ENCODE measurements at regions not wholly inside any gene's neighbourhood (a gene's known extent, or its start where the extent isn't known, plus 50 kb on each side); places are given as distances from the start of the nearest gene placed in this dataset.
A peak's percentile ranks its signal among the peaks of the same experiment; 100 is the strongest.
"Not testable (repeated sequence)": the region's sequence is repeated elsewhere in the genome, so short reads cannot be mapped to it uniquely, and the experiment has no call there.

GRCh38 chr10:65614956-65615565 lies 1310.8 kb upstream of the LRRTM3 start:
- DNase-seq, result no peak

GRCh38 chr10:65618126-65618525 lies 1307.7 kb upstream of the LRRTM3 start:
- no peak for DNase-seq

GRCh38 chr10:65620404-65621048 lies 1305.3 kb upstream of the LRRTM3 start:
- DNase-seq, result no peak

- no peak for DNase-seq
These were observed 1303.2 kb upstream of the LRRTM3 start for GRCh38 chr10:65622608-65623007.

GRCh38 chr10:65628493-65629139 lies 1297.2 kb upstream of the LRRTM3 start:
- DNase-seq, result no peak

GRCh38 chr10:65660006-65660405 lies 1265.8 kb upstream of the LRRTM3 start:
- DNase-seq, result no peak

GRCh38 chr10:65670087-65670486 lies 1255.7 kb upstream of the LRRTM3 start:
- no peak for DNase-seq

GRCh38 chr10:65670596-65670995 lies 1255.2 kb upstream of the LRRTM3 start:
- DNase-seq, result not testable (repeated sequence)

GRCh38 chr10:65675236-65675635 lies 1250.6 kb upstream of the LRRTM3 start:
- DNase-seq, result no peak

GRCh38 chr10:65684896-65685295 lies 1240.9 kb upstream of the LRRTM3 start:
- no peak for DNase-seq

GRCh38 chr10:65701168-65701776 lies 1224.6 kb upstream of the LRRTM3 start:
- DNase-seq, result no peak

- no peak for DNase-seq
These were observed 1217.8 kb upstream of the LRRTM3 start for GRCh38 chr10:65708057-65708456.

- DNase-seq, result no peak
These were observed 1215.5 kb upstream of the LRRTM3 start for GRCh38 chr10:65710306-65710705.

GRCh38 chr10:65719790-65720189 lies 1206.0 kb upstream of the LRRTM3 start:
- no peak for DNase-seq

- DNase-seq, result peak; percentile 62
These were observed 1204.9 kb upstream of the LRRTM3 start for GRCh38 chr10:65720901-65721300.

GRCh38 chr10:65723525-65723924 lies 1202.3 kb upstream of the LRRTM3 start:
- DNase-seq, result no peak

GRCh38 chr10:65735382-65735781 lies 1190.5 kb upstream of the LRRTM3 start:
- no peak for DNase-seq

- no peak for DNase-seq
These were observed 1182.9 kb upstream of the LRRTM3 start for GRCh38 chr10:65742906-65743305.

GRCh38 chr10:65751218-65751617 lies 1174.6 kb upstream of the LRRTM3 start:
- no peak for DNase-seq

- no peak for DNase-seq
These were observed 1173.9 kb upstream of the LRRTM3 start for GRCh38 chr10:65751896-65752295.

- DNase-seq, result no peak
These were observed 1172.3 kb upstream of the LRRTM3 start for GRCh38 chr10:65753532-65753931.

- no peak for DNase-seq
These were observed 1171.7 kb upstream of the LRRTM3 start for GRCh38 chr10:65754112-65754511.

- no peak for DNase-seq
These were observed 1163.5 kb upstream of the LRRTM3 start for GRCh38 chr10:65762311-65762710.

GRCh38 chr10:65765006-65765541 lies 1160.8 kb upstream of the LRRTM3 start:
- DNase-seq, result no peak

All from NCI-H82 (cell line).